ENCODE measurements at regions not wholly inside any gene's neighbourhood (a gene's known extent, or its start where the extent isn't known, plus 50 kb on each side); places are given as distances from the start of the nearest gene placed in this dataset.
A peak's percentile ranks its signal among the peaks of the same experiment; 100 is the strongest.

- no peak for DNase-seq (ENCODE audit: low read depth)
- no peak overlapping the region for H3K4me3 ChIP-seq (ENCODE audit: low read depth, low read length)
- TF ChIP-seq CTCF (IDR thresholded peaks at IDR 0.05; ENCODE audit: insufficient read depth, low read depth, low read length) = no peak
These were observed 67.1 kb downstream of the RTP5 start for GRCh38 chr2:241936457-241937133.

DNA sequence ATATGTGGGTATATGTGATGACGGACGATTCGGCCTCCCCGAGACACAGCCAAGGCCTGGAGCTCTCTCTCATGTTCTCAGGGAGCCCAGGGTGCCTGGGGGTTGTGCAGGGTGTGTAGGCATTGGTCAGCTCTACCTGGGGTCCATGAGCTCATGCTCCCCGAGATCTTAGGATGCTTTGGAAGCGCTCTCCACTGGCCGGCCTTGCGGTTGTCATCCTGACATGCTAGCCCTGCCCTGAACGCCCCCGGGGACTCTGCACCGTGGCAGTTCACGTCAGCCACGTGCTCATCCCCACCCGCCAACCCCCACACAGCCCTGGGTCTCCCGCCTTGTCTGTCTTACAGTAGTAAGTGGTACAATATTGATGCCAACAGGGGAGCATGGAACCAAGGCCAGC, 67.8 kb downstream of the RTP5 start:
- no peak for DNase-seq (ENCODE audit: low read depth)
- no peak overlapping the region for H3K4me3 ChIP-seq (ENCODE audit: low read depth, low read length)
- TF ChIP-seq CTCF (IDR thresholded peaks at IDR 0.05; ENCODE audit: insufficient read depth, low read depth, low read length) = no peak

DNA sequence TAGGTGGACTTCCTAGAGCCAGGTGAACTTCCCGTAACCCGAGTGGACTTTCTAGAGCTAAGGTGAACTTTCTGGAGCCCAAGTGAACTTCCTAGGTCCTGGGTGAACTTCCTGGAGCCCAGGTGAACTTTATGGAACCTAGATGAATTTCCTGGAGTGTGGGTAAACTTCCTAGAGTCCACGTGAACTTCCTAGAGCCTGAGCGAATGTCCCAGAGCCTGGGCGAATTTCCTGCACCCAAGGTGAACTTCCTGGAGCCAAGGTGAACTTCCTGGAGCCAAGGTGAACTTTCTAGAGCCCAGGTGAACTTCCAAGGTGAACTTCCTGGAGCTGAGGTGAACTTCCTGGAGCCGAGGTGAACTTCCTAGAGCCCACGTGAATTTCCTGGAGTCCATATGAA, 70.0 kb downstream of the RTP5 start:
- TF ChIP-seq CTCF (IDR thresholded peaks at IDR 0.05; ENCODE audit: insufficient read depth, low read depth, low read length) = no peak
- no peak for DNase-seq (ENCODE audit: low read depth)
- no peak overlapping the region for H3K4me3 ChIP-seq (ENCODE audit: low read depth, low read length)

DNA sequence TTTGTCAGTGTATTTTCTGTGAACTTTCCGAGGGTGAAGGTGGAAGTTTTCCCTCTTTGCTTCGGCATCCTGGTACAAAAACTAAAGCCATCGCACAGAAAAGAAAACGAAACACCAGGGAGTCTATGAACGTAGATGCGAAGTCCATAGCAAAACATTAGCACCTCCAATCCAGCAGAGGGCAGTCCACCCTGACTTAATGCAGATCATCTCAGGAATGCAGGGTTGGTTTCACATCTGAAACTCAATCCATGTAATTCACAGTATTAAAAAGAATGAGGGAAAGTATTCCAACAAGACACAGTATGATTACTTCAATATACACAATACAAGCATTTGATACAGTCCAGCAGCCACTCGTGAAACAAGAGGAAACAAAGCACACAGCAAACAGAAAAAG, 70.8 kb downstream of the RTP5 start:
- peak; percentile 37 for TF ChIP-seq CTCF (IDR thresholded peaks at IDR 0.05; ENCODE audit: insufficient read depth, low read depth, low read length)
- no peak overlapping the region for H3K4me3 ChIP-seq (ENCODE audit: low read depth, low read length)
- no peak for DNase-seq (ENCODE audit: low read depth)

GRCh38 chr2:241941691-241942301, 72.3 kb downstream of the RTP5 start:
- no peak for DNase-seq (ENCODE audit: low read depth)
- no peak for TF ChIP-seq CTCF (IDR thresholded peaks at IDR 0.05; ENCODE audit: insufficient read depth, low read depth, low read length)
- H3K4me3 ChIP-seq (ENCODE audit: low read depth, low read length) = no peak overlapping the region

DNA sequence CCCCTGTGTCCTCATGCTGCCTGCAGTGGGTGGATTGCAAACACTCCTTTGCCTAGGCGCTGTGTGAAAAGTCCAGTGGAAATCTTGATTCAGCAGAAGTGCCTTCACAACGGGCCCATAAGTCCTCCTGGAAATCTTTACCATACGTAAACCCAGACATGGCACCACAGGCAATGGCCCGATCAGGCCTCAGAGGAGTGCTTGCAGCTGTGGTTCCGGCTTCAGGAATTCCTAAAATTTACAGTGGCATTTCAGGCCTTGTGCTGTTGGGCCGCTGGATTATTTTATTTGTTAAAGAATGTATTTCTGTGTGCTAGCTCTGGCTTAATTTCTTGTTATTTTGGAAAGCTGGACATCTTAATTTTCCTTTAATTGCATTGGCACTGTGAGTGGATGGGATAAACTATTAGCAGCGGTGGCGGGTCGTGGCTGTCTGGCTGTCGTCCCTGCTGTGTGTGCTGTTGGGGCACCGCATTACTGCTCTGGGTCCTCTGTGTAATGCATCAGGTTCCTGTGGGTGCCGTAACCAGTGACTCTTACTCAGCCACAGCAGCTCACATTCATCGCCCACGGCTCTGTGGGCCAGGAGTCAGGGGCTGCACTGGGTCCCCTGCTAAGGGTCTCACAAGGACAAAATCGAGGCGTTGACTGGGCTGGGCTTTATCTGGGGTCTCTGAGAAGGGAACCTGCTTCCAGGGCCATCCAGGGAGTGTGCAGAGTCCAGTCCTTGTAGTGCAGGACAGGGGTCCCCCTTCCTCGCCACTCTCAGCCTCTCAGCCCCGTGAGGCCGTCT, 73.1 kb downstream of the RTP5 start:
- DNase-seq (ENCODE audit: low read depth) = no peak
- no peak overlapping the region for H3K4me3 ChIP-seq (ENCODE audit: low read depth, low read length)
- TF ChIP-seq CTCF (IDR thresholded peaks at IDR 0.05; ENCODE audit: insufficient read depth, low read depth, low read length) = no peak

All from fibroblast of villous mesenchyme (primary cell).